ENCODE measurements at regions not wholly inside any gene's neighbourhood (a gene's known extent, or its start where the extent isn't known, plus 50 kb on each side); places are given as distances from the start of the nearest gene placed in this dataset.

DNA sequence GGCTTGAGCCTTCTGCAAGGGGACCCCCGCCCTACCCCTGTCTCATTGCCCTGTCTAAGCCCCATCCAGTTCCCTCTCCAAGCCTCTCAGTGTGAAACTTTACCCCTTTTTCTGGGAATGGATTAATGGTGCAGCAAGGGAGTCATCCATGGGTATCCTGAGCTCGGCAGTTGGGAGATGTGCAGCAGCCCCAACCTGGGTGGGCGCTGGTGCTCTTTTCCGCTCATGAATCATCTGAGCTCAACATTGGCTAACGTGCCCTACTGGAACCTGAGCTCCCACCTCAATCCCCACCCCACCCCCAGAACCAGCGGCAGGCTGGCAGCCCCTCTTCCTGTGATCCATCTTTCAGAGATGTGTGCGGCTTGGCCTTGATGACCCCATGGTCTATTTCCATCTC lies 130.3 kb upstream of the MSX1 start:
- TF ChIP-seq, protein P1, sequence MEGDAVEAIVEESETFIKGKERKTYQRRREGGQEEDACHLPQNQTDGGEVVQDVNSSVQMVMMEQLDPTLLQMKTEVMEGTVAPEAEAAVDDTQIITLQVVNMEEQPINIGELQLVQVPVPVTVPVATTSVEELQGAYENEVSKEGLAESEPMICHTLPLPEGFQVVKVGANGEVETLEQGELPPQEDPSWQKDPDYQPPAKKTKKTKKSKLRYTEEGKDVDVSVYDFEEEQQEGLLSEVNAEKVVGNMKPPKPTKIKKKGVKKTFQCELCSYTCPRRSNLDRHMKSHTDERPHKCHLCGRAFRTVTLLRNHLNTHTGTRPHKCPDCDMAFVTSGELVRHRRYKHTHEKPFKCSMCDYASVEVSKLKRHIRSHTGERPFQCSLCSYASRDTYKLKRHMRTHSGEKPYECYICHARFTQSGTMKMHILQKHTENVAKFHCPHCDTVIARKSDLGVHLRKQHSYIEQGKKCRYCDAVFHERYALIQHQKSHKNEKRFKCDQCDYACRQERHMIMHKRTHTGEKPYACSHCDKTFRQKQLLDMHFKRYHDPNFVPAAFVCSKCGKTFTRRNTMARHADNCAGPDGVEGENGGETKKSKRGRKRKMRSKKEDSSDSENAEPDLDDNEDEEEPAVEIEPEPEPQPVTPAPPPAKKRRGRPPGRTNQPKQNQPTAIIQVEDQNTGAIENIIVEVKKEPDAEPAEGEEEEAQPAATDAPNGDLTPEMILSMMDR (IDR thresholded peaks at IDR 0.05) = no peak
- TF ChIP-seq, protein P2, sequence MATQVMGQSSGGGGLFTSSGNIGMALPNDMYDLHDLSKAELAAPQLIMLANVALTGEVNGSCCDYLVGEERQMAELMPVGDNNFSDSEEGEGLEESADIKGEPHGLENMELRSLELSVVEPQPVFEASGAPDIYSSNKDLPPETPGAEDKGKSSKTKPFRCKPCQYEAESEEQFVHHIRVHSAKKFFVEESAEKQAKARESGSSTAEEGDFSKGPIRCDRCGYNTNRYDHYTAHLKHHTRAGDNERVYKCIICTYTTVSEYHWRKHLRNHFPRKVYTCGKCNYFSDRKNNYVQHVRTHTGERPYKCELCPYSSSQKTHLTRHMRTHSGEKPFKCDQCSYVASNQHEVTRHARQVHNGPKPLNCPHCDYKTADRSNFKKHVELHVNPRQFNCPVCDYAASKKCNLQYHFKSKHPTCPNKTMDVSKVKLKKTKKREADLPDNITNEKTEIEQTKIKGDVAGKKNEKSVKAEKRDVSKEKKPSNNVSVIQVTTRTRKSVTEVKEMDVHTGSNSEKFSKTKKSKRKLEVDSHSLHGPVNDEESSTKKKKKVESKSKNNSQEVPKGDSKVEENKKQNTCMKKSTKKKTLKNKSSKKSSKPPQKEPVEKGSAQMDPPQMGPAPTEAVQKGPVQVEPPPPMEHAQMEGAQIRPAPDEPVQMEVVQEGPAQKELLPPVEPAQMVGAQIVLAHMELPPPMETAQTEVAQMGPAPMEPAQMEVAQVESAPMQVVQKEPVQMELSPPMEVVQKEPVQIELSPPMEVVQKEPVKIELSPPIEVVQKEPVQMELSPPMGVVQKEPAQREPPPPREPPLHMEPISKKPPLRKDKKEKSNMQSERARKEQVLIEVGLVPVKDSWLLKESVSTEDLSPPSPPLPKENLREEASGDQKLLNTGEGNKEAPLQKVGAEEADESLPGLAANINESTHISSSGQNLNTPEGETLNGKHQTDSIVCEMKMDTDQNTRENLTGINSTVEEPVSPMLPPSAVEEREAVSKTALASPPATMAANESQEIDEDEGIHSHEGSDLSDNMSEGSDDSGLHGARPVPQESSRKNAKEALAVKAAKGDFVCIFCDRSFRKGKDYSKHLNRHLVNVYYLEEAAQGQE (IDR thresholded peaks at IDR 0.05; ENCODE audit: low read depth, low read length) = no peak

Measured in SK-N-SH (cell line).